T-helper 2 cell treated with Interferon-gamma antibody and Interleukin-4, amounts not matched to agents 5 μg/mL and 100 μg/mL, for 36 hours (primary cell): ENCODE measurements at regions not wholly inside any gene's neighbourhood (a gene's known extent, or its start where the extent isn't known, plus 50 kb on each side); places are given as distances from the start of the nearest gene placed in this dataset.
"Not testable (repeated sequence)": the region's sequence is repeated elsewhere in the genome, so short reads cannot be mapped to it uniquely, and the experiment has no call there.

Experiments
- DNase-seq: peaks from one replicate; pipeline ENCODE4 v3.0.0; 2021; ENCODE audit warnings: low spot score
- H3K27ac Mint-ChIP-seq: one replicate; pipeline ENCODE4 v1.8.0; 2021; ENCODE audit warnings: mild to moderate bottlenecking, mixed read lengths
- H3K27me3 Mint-ChIP-seq: one replicate; pipeline ENCODE4 v1.8.0; 2021; ENCODE audit warnings: low read depth, mixed read lengths
- H3K36me3 Mint-ChIP-seq: one replicate; pipeline ENCODE4 v1.8.0; 2021; ENCODE audit warnings: low read depth, mixed read lengths
- H3K4me1 Mint-ChIP-seq: one replicate; pipeline ENCODE4 v1.8.0; 2021; ENCODE audit warnings: low read depth, mixed read lengths
- H3K4me3 Mint-ChIP-seq: one replicate; pipeline ENCODE4 v1.8.0; 2022; ENCODE audit warnings: mild to moderate bottlenecking, moderate library complexity, mixed read lengths
- H3K9me3 Mint-ChIP-seq: one replicate; pipeline ENCODE4 v1.8.0; 2021; ENCODE audit warnings: mixed read lengths

GRCh38 chr15:66981771-66982170 is 83.6 kb upstream of the SMAD3 start:
- Mint-ChIP-seq H3K4me1 (no peaks in the 10 kb centered on the region), H3K4me3 (no peak overlapping the region), H3K27ac (no peak overlapping the region), H3K9me3 (no peaks in the 10 kb centered on the region), H3K36me3 (no peaks in the 10 kb centered on the region), H3K27me3 (peaks cover 46% of the 10 kb centered on the region)
- no peak for DNase-seq

- Mint-ChIP-seq H3K4me1 (no peaks in the 10 kb centered on the region), H3K9me3 (no peaks in the 10 kb centered on the region), H3K27ac (no peak overlapping the region), H3K27me3 (peaks cover 41% of the 10 kb centered on the region), H3K36me3 (no peaks in the 10 kb centered on the region), H3K4me3 (no peak overlapping the region)
- no peak for DNase-seq
Measured at GRCh38 chr15:66982250-66982649, 83.2 kb upstream of the SMAD3 start.

GRCh38 chr15:66982816-66983215 is 82.6 kb upstream of the SMAD3 start:
- DNase-seq, result no peak
- Mint-ChIP-seq H3K36me3 (no peaks in the 10 kb centered on the region), H3K9me3 (no peaks in the 10 kb centered on the region), H3K4me3 (no peak overlapping the region), H3K27ac (no peak overlapping the region), H3K4me1 (no peaks in the 10 kb centered on the region), H3K27me3 (peaks cover 37% of the 10 kb centered on the region)

GRCh38 chr15:66985653-66986052 is 79.7 kb upstream of the SMAD3 start:
- DNase-seq, result no peak
- no peaks in the 10 kb centered on the region for H3K4me1 Mint-ChIP-seq
- H3K9me3 Mint-ChIP-seq, result no peaks in the 10 kb centered on the region
- H3K27ac Mint-ChIP-seq, result no peak overlapping the region
- H3K27me3 Mint-ChIP-seq, result peaks cover 46% of the 10 kb centered on the region
- H3K4me3 Mint-ChIP-seq, result no peak overlapping the region
- H3K36me3 Mint-ChIP-seq, result no peaks in the 10 kb centered on the region

GRCh38 chr15:66986951-66987350 is 78.5 kb upstream of the SMAD3 start:
- H3K27me3 Mint-ChIP-seq, result peaks cover 46% of the 10 kb centered on the region
- H3K4me1 Mint-ChIP-seq, result no peaks in the 10 kb centered on the region
- no peak for DNase-seq
- H3K4me3 Mint-ChIP-seq, result no peak overlapping the region
- H3K36me3 Mint-ChIP-seq, result no peaks in the 10 kb centered on the region
- H3K9me3 Mint-ChIP-seq, result no peaks in the 10 kb centered on the region
- no peak overlapping the region for H3K27ac Mint-ChIP-seq

- no peaks in the 10 kb centered on the region for H3K36me3 Mint-ChIP-seq
- no peaks in the 10 kb centered on the region for H3K9me3 Mint-ChIP-seq
- H3K27ac Mint-ChIP-seq, result no peak overlapping the region
- DNase-seq, result no peak
- H3K4me1 Mint-ChIP-seq, result no peaks in the 10 kb centered on the region
- H3K4me3 Mint-ChIP-seq, result no peak overlapping the region
- H3K27me3 Mint-ChIP-seq, result peaks cover 30% of the 10 kb centered on the region
Measured at GRCh38 chr15:66993090-66993489, 72.3 kb upstream of the SMAD3 start.

- H3K27me3 Mint-ChIP-seq, result peaks cover 28% of the 10 kb centered on the region
- no peak overlapping the region for H3K4me3 Mint-ChIP-seq
- H3K9me3 Mint-ChIP-seq, result peaks cover under 1% of the 10 kb centered on the region
- DNase-seq, result no peak
- no peaks in the 10 kb centered on the region for H3K36me3 Mint-ChIP-seq
- H3K27ac Mint-ChIP-seq, result no peak overlapping the region
- no peaks in the 10 kb centered on the region for H3K4me1 Mint-ChIP-seq
Measured at GRCh38 chr15:66993874-66994696, 71.3 kb upstream of the SMAD3 start.

- H3K9me3 Mint-ChIP-seq, result peaks cover 4% of the 10 kb centered on the region
- H3K4me3 Mint-ChIP-seq, result no peak overlapping the region
- H3K36me3 Mint-ChIP-seq, result peaks cover 1% of the 10 kb centered on the region
- no peak overlapping the region for H3K27ac Mint-ChIP-seq
- no peaks in the 10 kb centered on the region for H3K4me1 Mint-ChIP-seq
- peaks cover 20% of the 10 kb centered on the region for H3K27me3 Mint-ChIP-seq
- no peak for DNase-seq
Measured at GRCh38 chr15:66994927-66995656, 70.3 kb upstream of the SMAD3 start.

GRCh38 chr15:66996094-66996493 is 69.3 kb upstream of the SMAD3 start:
- Mint-ChIP-seq H3K4me1 (no peaks in the 10 kb centered on the region), H3K36me3 (peaks cover 1% of the 10 kb centered on the region), H3K4me3 (no peak overlapping the region), H3K27ac (no peak overlapping the region), H3K27me3 (peaks cover 17% of the 10 kb centered on the region), H3K9me3 (peaks cover 4% of the 10 kb centered on the region)
- DNase-seq, result no peak

- H3K4me3 Mint-ChIP-seq, result no peak overlapping the region
- peaks cover 1% of the 10 kb centered on the region for H3K36me3 Mint-ChIP-seq
- DNase-seq, result no peak
- no peak overlapping the region for H3K27ac Mint-ChIP-seq
- no peaks in the 10 kb centered on the region for H3K4me1 Mint-ChIP-seq
- peaks cover 4% of the 10 kb centered on the region for H3K9me3 Mint-ChIP-seq
- H3K27me3 Mint-ChIP-seq, result peaks cover 18% of the 10 kb centered on the region
Measured at GRCh38 chr15:66997212-66997611, 68.2 kb upstream of the SMAD3 start.

- H3K4me1 Mint-ChIP-seq, H3K36me3 Mint-ChIP-seq, DNase-seq, H3K9me3 Mint-ChIP-seq, H3K4me3 Mint-ChIP-seq, H3K27ac Mint-ChIP-seq: not testable (repeated sequence)
- H3K27me3 Mint-ChIP-seq, result peaks cover 12% of the 10 kb centered on the region
Measured at GRCh38 chr15:66998234-66998633, 67.2 kb upstream of the SMAD3 start.

- no peak overlapping the region for H3K27ac Mint-ChIP-seq
- DNase-seq, result no peak
- no peak overlapping the region for H3K4me3 Mint-ChIP-seq
- H3K9me3 Mint-ChIP-seq, result peaks cover 4% of the 10 kb centered on the region
- H3K4me1 Mint-ChIP-seq, result no peaks in the 10 kb centered on the region
- H3K36me3 Mint-ChIP-seq, result peaks cover 1% of the 10 kb centered on the region
- peaks cover 12% of the 10 kb centered on the region for H3K27me3 Mint-ChIP-seq
Measured at GRCh38 chr15:66999046-66999968, 66.1 kb upstream of the SMAD3 start.

- H3K27ac Mint-ChIP-seq, result no peak overlapping the region
- no peaks in the 10 kb centered on the region for H3K4me1 Mint-ChIP-seq
- peaks cover 1% of the 10 kb centered on the region for H3K36me3 Mint-ChIP-seq
- no peak for DNase-seq
- H3K4me3 Mint-ChIP-seq, result no peak overlapping the region
- peaks cover 4% of the 10 kb centered on the region for H3K9me3 Mint-ChIP-seq
- H3K27me3 Mint-ChIP-seq, result peaks cover 12% of the 10 kb centered on the region
Measured at GRCh38 chr15:67000896-67001295, 64.5 kb upstream of the SMAD3 start.

GRCh38 chr15:67002368-67002767 is 63.0 kb upstream of the SMAD3 start:
- Mint-ChIP-seq H3K4me1 (no peaks in the 10 kb centered on the region), H3K27me3 (peaks cover 20% of the 10 kb centered on the region), H3K4me3 (no peak overlapping the region), H3K27ac (no peak overlapping the region), H3K36me3 (peaks cover 1% of the 10 kb centered on the region), H3K9me3 (peaks cover 4% of the 10 kb centered on the region)
- DNase-seq, result no peak
